ENCODE measurements at regions not wholly inside any gene's neighbourhood (a gene's known extent, or its start where the extent isn't known, plus 50 kb on each side); places are given as distances from the start of the nearest gene placed in this dataset.

GRCh38 chr18:40849886-40850285 lies 1105.1 kb upstream of the PIK3C3 start:
- TF ChIP-seq CTCF (IDR thresholded peaks at IDR 0.05) = no peak
- no peak for TF ChIP-seq POLR2A (IDR thresholded peaks at IDR 0.05)

Measured in ovary (tissue), 3 donors.